ENCODE measurements at regions not wholly inside any gene's neighbourhood (a gene's known extent, or its start where the extent isn't known, plus 50 kb on each side); places are given as distances from the start of the nearest gene placed in this dataset.

- intact Hi-C loops (cut with DNase I; ENCODE audit: low total_unique reads): no loop called here
- DNase-seq: no peak
- Histone ChIP-seq H3K4me3 (no peak overlapping the region), H3K9me3 (no peaks in the 10 kb centered on the region), H3K27me3 (no peaks in the 10 kb centered on the region), H3K36me3 (no peaks in the 10 kb centered on the region), H3K27ac (no peak overlapping the region), H3K4me1 (no peaks in the 10 kb centered on the region)
- TF ChIP-seq CTCF (IDR thresholded peaks at IDR 0.05) (no peak), POLR2A (IDR thresholded peaks at IDR 0.05) (no peak)
These were observed 628.7 kb downstream of the CCDC171 start for GRCh38 chr9:16181539-16181938.

- no peak for TF ChIP-seq POLR2A (IDR thresholded peaks at IDR 0.05)
- no peak for TF ChIP-seq CTCF (IDR thresholded peaks at IDR 0.05)
- no peak for DNase-seq
- H3K4me3 ChIP-seq: no peak overlapping the region
- no peaks in the 10 kb centered on the region for H3K27me3 ChIP-seq
- H3K4me1 ChIP-seq: no peaks in the 10 kb centered on the region
- H3K27ac ChIP-seq: no peak overlapping the region
- no peaks in the 10 kb centered on the region for H3K36me3 ChIP-seq
- intact Hi-C loops (cut with DNase I; ENCODE audit: low total_unique reads): no loop called here
- no peaks in the 10 kb centered on the region for H3K9me3 ChIP-seq
These were observed 629.9 kb downstream of the CCDC171 start for GRCh38 chr9:16182784-16183183.

- intact Hi-C loops (cut with DNase I; ENCODE audit: low total_unique reads): no loop called here
- H3K4me1 ChIP-seq: no peaks in the 10 kb centered on the region
- no peaks in the 10 kb centered on the region for H3K36me3 ChIP-seq
- TF ChIP-seq POLR2A (IDR thresholded peaks at IDR 0.05): no peak
- TF ChIP-seq CTCF (IDR thresholded peaks at IDR 0.05): no peak
- H3K9me3 ChIP-seq: no peaks in the 10 kb centered on the region
- H3K27ac ChIP-seq: no peak overlapping the region
- no peak overlapping the region for H3K4me3 ChIP-seq
- no peak for DNase-seq
- no peaks in the 10 kb centered on the region for H3K27me3 ChIP-seq
These were observed 632.3 kb downstream of the CCDC171 start for GRCh38 chr9:16184964-16185646.

- H3K4me1 ChIP-seq: peaks cover 0 to 4% of the 10 kb centered on the region in 2 donors
- H3K36me3 ChIP-seq: no peaks in the 10 kb centered on the region
- intact Hi-C loops (cut with DNase I; ENCODE audit: low total_unique reads): no loop called here
- DNase-seq: no peak
- no peaks in the 10 kb centered on the region for H3K9me3 ChIP-seq
- TF ChIP-seq POLR2A (IDR thresholded peaks at IDR 0.05) (no peak), CTCF (IDR thresholded peaks at IDR 0.05) (no peak)
- no peak overlapping the region for H3K4me3 ChIP-seq
- peak overlapping the region in 1 of 2 donors; percentile 68 for H3K27ac ChIP-seq
- no peaks in the 10 kb centered on the region for H3K27me3 ChIP-seq
These were observed 638.3 kb downstream of the CCDC171 start for GRCh38 chr9:16191191-16191590.

- H3K4me1 ChIP-seq: peaks cover 0 to 4% of the 10 kb centered on the region in 2 donors
- H3K27me3 ChIP-seq: no peaks in the 10 kb centered on the region
- intact Hi-C loops (cut with DNase I; ENCODE audit: low total_unique reads): no loop called here
- no peaks in the 10 kb centered on the region for H3K9me3 ChIP-seq
- H3K4me3 ChIP-seq: no peak overlapping the region
- H3K27ac ChIP-seq: peak overlapping the region; percentile 46 to 68
- DNase-seq: peak; percentile 84 to 86
- TF ChIP-seq POLR2A (IDR thresholded peaks at IDR 0.05) (no peak), CTCF (IDR thresholded peaks at IDR 0.05) (peak; percentile 66 to 86 (median 80))
- no peaks in the 10 kb centered on the region for H3K36me3 ChIP-seq
These were observed 639.0 kb downstream of the CCDC171 start for GRCh38 chr9:16191691-16192402.
